ENCODE measurements at regions not wholly inside any gene's neighbourhood (a gene's known extent, or its start where the extent isn't known, plus 50 kb on each side); places are given as distances from the start of the nearest gene placed in this dataset.

DNA sequence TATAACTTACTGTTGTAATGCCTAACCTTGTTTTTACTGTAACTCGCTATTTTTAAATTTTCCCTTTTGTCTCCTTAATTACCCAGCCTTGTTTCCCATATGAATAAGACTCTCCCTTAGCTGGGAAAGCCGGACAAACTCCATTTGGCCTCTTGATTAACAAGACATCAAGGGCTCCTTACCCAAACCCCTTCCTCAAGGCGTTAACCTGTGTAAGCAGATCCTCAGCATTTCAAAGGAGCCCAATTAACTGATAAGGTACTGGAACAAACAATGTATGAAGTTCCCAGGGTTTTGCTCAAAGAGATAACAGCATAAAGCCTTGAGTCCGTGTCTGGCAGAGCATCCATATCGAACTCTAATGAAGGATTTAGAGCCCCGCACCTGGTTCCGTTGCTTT lies 66.0 kb upstream of the SIMC1 start:
- no peak for DNase-seq (ENCODE audit: extremely low read depth, low read depth)
- TF ChIP-seq, protein P1, sequence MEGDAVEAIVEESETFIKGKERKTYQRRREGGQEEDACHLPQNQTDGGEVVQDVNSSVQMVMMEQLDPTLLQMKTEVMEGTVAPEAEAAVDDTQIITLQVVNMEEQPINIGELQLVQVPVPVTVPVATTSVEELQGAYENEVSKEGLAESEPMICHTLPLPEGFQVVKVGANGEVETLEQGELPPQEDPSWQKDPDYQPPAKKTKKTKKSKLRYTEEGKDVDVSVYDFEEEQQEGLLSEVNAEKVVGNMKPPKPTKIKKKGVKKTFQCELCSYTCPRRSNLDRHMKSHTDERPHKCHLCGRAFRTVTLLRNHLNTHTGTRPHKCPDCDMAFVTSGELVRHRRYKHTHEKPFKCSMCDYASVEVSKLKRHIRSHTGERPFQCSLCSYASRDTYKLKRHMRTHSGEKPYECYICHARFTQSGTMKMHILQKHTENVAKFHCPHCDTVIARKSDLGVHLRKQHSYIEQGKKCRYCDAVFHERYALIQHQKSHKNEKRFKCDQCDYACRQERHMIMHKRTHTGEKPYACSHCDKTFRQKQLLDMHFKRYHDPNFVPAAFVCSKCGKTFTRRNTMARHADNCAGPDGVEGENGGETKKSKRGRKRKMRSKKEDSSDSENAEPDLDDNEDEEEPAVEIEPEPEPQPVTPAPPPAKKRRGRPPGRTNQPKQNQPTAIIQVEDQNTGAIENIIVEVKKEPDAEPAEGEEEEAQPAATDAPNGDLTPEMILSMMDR (IDR thresholded peaks at IDR 0.05; ENCODE audit: low read depth, low read length): no peak

DNA sequence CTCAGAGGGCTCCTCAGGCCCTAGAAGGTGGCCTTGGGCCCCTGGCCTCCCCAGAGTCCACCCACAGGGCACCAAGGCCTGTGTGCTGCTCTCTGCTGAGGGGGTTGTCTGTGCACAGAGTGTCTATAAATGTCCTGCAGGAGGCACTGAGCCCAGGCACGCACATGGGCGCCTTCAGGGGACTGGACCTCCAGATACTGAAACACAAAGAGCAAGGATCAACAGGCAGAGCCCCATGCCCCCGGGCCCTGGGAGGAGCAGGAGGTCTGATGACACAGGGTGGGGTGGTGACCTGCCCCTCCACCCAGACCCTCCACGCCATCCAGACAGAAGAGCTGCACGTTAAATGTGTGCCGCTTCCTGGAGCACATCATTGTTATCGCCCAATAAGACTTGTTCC lies 64.6 kb upstream of the SIMC1 start:
- no peak for DNase-seq (ENCODE audit: extremely low read depth, low read depth)
- TF ChIP-seq, protein P1 (IDR thresholded peaks at IDR 0.05; ENCODE audit: low read depth, low read length): no peak

DNA sequence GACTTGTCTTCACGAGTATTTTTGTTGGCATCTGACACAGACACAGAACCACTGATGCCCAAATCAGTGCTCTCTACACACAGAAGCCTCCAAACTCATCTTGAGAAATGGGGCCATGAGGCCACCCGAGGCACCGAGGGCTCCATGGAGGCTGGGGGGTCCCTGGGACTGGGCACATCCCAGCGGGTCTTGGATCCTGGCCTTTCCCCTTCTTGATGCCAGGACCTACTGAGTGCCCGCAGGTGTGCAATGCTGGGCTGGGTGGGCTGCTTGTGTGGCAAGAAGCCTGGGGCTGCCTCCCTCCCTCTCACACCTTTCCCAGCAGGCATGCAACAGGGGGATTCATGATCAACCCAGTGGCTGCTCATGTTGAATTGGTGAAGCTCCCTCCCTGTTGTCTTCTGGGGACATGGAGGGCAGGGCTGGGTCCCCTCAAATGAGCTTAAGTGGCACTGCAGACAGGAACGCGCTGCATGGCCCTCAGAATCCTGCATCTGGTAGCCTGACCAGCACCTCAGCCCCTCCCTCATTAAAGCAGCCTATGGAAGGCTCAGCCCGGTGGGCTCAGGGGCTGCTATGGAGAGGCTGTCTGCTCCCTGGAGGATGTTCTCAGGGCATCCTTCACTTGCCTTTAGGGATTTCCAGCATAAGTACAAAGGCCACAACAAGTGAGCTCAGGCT lies 63.7 kb upstream of the SIMC1 start:
- TF ChIP-seq, protein P1 (IDR thresholded peaks at IDR 0.05; ENCODE audit: low read depth, low read length): no peak
- no peak for DNase-seq (ENCODE audit: extremely low read depth, low read depth)

DNA sequence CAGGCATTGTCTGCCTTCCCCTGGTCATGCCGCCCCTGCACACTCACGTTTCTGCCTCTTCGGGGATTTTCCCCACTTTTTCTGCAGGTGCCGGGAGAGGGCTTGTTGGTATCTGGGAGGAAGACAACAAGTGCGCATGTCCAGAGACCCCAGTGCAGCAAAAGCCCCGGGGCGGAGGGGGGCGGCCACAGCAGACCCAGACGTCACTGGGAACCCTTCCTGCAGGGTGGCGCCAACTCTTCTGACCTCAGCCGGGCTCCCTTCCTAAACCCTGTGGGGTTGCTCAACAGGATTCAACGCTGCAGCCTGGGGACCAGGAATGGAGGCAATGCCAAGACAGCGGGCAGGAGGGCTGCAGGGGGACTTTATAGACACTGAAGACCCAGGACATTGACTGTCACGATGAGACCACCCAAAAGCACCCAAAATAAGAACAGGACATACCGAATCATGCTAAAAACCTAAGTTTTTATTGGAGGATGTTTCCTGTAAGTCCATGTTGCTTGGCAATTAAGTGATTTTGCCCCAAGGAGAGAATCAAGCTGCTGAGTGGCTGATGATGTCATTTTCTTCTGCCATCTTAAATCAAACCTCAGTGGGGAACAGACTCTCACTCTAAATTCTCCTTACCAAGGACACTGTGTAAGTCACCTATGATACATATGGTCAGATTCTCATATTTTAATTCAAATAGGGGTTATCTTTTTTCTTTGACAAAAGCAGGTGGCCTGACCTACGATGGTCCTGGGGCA lies 62.9 kb upstream of the SIMC1 start:
- TF ChIP-seq, protein P1 (IDR thresholded peaks at IDR 0.05; ENCODE audit: low read depth, low read length): no peak
- no peak for DNase-seq (ENCODE audit: extremely low read depth, low read depth)

DNA sequence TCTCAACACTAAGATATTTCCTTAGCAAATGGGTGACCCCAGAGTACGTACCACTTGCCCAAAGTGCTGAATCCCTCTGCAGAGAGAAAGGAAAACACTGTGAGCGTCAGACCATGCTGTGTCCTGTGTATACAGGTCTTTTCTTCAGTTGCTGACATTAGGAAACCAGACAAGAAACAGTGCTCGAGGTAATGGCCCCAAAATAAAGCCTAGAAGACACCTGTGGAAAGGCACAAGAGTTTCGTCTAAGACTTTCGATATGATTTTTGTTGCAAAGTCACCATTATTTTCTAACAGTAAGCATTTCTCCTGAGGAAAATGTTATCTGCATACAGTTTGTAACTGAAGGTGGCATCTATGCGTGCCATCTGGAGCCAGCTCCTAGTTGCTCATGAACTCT lies 62.0 kb upstream of the SIMC1 start:
- TF ChIP-seq, protein P1 (IDR thresholded peaks at IDR 0.05; ENCODE audit: low read depth, low read length): no peak
- DNase-seq (ENCODE audit: extremely low read depth, low read depth): no peak

DNA sequence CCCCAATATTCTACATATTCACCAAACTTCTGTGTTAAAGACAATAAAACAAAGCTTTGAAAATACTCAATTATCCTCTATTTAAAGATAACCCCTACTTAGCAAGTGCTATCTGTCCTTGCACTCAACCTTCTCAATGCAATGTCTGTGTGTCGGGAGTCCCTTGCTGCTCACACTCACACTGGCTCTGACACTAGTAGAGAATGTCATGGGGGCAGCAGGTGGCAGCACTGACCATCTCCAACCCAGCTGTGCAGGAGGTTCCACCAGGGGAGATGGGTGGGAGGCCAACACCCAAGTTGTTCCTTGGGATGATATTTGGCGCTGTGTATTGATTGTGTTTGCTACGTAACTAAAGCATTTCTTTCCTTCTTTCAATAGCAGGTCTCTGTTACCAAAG lies 59.4 kb upstream of the SIMC1 start:
- TF ChIP-seq, protein P1 (IDR thresholded peaks at IDR 0.05; ENCODE audit: low read depth, low read length): no peak
- no peak for DNase-seq (ENCODE audit: extremely low read depth, low read depth)

DNA sequence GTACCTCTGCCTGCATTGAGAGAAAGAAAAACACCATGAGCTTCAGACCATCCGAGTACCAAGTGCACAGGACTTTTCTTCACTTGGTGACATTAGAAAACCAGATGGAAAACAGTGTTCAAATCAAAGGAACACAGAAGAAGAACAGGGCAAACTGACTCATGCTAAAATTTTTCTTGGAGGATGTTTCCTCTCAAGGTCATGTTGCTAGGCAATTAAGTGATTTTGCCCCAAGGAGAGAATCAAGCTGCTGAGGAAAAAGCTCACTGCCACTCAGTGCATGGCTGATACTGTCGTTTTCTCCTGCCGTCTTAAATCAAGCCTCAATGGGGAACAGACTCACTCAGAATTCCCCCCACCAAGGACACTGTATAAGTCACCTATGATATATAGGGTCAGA lies 57.9 kb upstream of the SIMC1 start:
- peak; percentile 15 for DNase-seq (ENCODE audit: extremely low read depth, low read depth)

More for the DNA sequence above, 57.9 kb upstream of the SIMC1 start:
- TF ChIP-seq, protein P1 (IDR thresholded peaks at IDR 0.05; ENCODE audit: low read depth, low read length): no peak

Data from AG09319 (cell line).